Heart left ventricle (tissue), 16 donors: ENCODE measurements at regions not wholly inside any gene's neighbourhood (a gene's known extent, or its start where the extent isn't known, plus 50 kb on each side); places are given as distances from the start of the nearest gene placed in this dataset.
"Not testable (repeated sequence)": the region's sequence is repeated elsewhere in the genome, so short reads cannot be mapped to it uniquely, and the experiment has no call there.

Experiments used
- ATAC-seq, 4 donors: fragments of 200-7000 bp; cut with Tn5 transposase; one replicate each; pipeline ENCODE4 v1.9.1; 2020 to 2022; ENCODE audit warnings: moderate library complexity in 4 of 4, mild to moderate bottlenecking in 3 of 4, moderate number of reproducible peaks in 1 of 4
- DNase-seq, 5 donors: peaks; one replicate each; pipeline ENCODE4 v3.0.0-alpha.2; 2020
- H3K27ac ChIP-seq, 12 donors: fragments of 200-600 bp; sonication (generic) in 4 of 12; one replicate each; pipeline versions ENCODE4 v1.5.0 to v1.8.0; 2016 to 2022; ENCODE audit warnings: mild to moderate bottlenecking in 2 of 12
- H3K27me3 ChIP-seq, 9 donors: fragments of 200-600 bp; sonication (generic) in 2 of 9; one replicate each; pipeline versions ENCODE4 v1.5.1 to v1.8.0; 2016 to 2022; ENCODE audit warnings: mild to moderate bottlenecking in 3 of 9
- H3K36me3 ChIP-seq, 9 donors: fragments of 200-600 bp; sonication (generic) in 2 of 9; one replicate each; pipeline versions ENCODE4 v1.5.0 to v1.8.0; 2018 to 2022; ENCODE audit warnings: mild to moderate bottlenecking in 2 of 9
- H3K4me1 ChIP-seq, 12 donors: fragments of 200-600 bp; sonication (generic) in 4 of 12; one replicate each; pipeline versions ENCODE4 v1.5.0 to v1.8.0; 2016 to 2022; ENCODE audit warnings: mild to moderate bottlenecking in 3 of 12
- H3K4me3 ChIP-seq, 12 donors: fragments of 200-600 bp; sonication (generic) in 4 of 12; one replicate each; pipeline versions ENCODE4 v1.5.0 to v1.8.0; 2017 to 2022; ENCODE audit warnings: mild to moderate bottlenecking in 9 of 12, moderate library complexity in 4 of 12
- H3K9me3 ChIP-seq, 12 donors: fragments of 200-600 bp; sonication (generic) in 4 of 12; one replicate each; pipeline versions ENCODE4 v1.5.0 to v1.8.0; 2016 to 2022; ENCODE audit warnings: mild to moderate bottlenecking in 1 of 12
- POLR2A ChIP-seq, 2 donors: fragments of 450-650 bp; IDR thresholded peaks; one replicate each; pipeline ENCODE4 v1.6.1; 2017; ENCODE audit warnings: antibody characterized with exemption in 2 of 2, mild to moderate bottlenecking in 2 of 2, moderate library complexity in 2 of 2
- WGBS, 4 donors: extraction: QIAGEN DNeasy Blood & Tissue Kit in 2 of 4; methylation state at CpG; one replicate each; pipeline versions ENCODE4 v1.1.5 to v1.1.7; 2013 to 2018; 5-methylcytosine and 5-hydroxymethylcytosine counted together
- intact Hi-C, 10 donors: fragments of 100-400 bp; cut with DNase I; formaldehyde crosslinking; loops; one replicate each; pipeline versions ENCODE4 v1.11.1 to v1.14.2; 2022
- TF ChIP-seq, protein P1 (sequence below), 12 donors: fragments of 200-600 bp; sonication (generic) in 4 of 12; IDR thresholded peaks; one replicate each; pipeline versions ENCODE4 v1.5.0 to v1.8.0; 2018 to 2022; ENCODE audit warnings: antibody characterized with exemption in 12 of 12, mild to moderate bottlenecking in 5 of 12
- donor health status: ischemic (EF 13 %, LVEDD 7.1; RV severe dilation, severe dysfunction).
- donor health status: healthy with polysubstance abuse.
- donor health status: DM: no; HTN: yes; CAD: no.
- donor health status: DM: no; HTN: no; CAD: no.
- donor health status: ischemic (EF 25% LVEDD 6.9; RV normal size, moderate dysfunction).
- donor health status: ischemic (EF 25% LVEDD 5.7; RV mildly dilated, moderate dysfunction).
- donor health status: healthy.
- donor health status: DM: yes; HTN: yes; CAD: no.
- donor health status: ischemic (EF 35%, LVEDD 5.7; RV mildly dilated, moderate dysfunction).
- donor health status: nonischemic (EF 11% LVEDD 7.7; RV severe dilation, severe dysfunction).
- donor health status: DM: yes; HTN: yes; CAD: no.
- donor health status: PGD.
- donor health status: ischemic (EF 29% LVEDD 5.4; RV normal size, mild dysfunction).
- donor health status: nonischemic (EF 23%, LVEDD 6.1; RV moderate dilation, normal function).

DNA sequence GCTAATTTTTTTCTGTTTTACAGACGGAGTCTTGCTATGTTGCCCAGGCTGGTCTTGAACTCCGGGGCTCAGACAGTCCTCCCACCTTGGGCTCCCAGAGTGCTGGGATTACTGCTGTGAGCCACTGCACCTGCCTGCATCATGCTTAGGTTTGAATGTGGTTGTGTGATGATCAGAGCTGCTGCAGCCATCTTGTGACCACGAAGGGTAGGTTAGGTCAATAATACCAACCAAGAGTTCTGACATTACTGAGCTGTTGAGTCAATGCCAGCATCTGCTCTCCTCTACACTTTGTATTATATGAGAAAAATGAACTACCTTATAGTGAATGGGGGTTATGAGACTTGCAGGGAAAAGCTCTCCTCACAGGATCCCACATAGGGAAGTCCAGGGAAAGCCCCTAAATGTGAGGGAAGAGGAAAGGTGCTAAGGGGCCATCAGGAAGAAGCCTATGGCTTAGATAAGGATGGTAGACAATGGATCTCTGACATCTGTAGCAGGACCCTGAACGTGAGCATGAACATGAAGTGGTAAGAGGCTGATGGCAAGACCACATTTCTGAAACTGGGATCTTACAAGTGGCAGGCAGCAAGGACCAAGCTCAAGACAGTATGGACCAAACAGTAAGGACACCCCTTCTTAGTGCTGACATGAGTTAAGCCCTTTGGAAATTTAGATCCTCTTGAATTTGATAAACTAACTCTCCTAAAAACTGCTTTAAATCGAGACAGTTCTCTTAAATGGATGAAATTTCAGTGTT lies 75.7 kb upstream of the ZNF169 start:
- ATAC-seq (peak in 1 of 4 donors; percentile 14), DNase-seq (no peak)
- 77 to 91% (median 89%) methylated on average over 5 of the region's 5 CpGs for WGBS, 4 donors
- peaks cover 0 to 10% (median 3%) of the 10 kb centered on the region in 12 donors for H3K9me3 ChIP-seq
- H3K27me3 ChIP-seq, result no peaks in the 10 kb centered on the region
- no peak overlapping the region for H3K27ac ChIP-seq
- TF ChIP-seq POLR2A (IDR thresholded peaks at IDR 0.05), result no peak
- TF ChIP-seq, protein P1, sequence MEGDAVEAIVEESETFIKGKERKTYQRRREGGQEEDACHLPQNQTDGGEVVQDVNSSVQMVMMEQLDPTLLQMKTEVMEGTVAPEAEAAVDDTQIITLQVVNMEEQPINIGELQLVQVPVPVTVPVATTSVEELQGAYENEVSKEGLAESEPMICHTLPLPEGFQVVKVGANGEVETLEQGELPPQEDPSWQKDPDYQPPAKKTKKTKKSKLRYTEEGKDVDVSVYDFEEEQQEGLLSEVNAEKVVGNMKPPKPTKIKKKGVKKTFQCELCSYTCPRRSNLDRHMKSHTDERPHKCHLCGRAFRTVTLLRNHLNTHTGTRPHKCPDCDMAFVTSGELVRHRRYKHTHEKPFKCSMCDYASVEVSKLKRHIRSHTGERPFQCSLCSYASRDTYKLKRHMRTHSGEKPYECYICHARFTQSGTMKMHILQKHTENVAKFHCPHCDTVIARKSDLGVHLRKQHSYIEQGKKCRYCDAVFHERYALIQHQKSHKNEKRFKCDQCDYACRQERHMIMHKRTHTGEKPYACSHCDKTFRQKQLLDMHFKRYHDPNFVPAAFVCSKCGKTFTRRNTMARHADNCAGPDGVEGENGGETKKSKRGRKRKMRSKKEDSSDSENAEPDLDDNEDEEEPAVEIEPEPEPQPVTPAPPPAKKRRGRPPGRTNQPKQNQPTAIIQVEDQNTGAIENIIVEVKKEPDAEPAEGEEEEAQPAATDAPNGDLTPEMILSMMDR (IDR thresholded peaks at IDR 0.05), result no peak
- peaks cover 0 to 42% (median 27%) of the 10 kb centered on the region in 9 donors for H3K36me3 ChIP-seq
- intact Hi-C loops, result loop anchor here in 1 of 10 donors (5.0 kb wide), 1 partner anchor 46 kb away; no protein-coding TSS in a partner anchor
- peaks cover 0 to 40% (median 22%) of the 10 kb centered on the region in 12 donors for H3K4me1 ChIP-seq
- no peak overlapping the region for H3K4me3 ChIP-seq

DNA sequence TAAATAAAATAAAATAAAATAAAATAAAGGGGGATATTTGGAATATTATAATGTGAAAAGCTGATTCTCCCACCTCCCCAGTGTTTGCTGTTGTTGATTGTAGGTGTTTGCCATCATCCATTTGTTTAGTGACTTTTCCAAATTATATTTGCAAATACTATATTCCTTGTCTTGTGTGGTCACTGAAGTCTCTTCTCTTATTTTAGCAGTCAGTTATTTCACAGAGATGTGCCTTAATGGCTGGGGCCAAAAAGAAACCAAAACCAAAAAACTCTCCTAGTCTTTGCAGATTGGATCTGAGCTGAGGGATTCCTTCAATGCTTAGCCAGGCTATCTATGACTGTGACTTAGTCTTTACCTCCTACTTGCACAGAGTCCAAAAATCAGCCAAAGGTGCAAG lies 70.9 kb upstream of the ZNF169 start:
- no peak for TF ChIP-seq POLR2A (IDR thresholded peaks at IDR 0.05)
- TF ChIP-seq, protein P1 (IDR thresholded peaks at IDR 0.05), result no peak
- Histone ChIP-seq H3K4me3 (no peak overlapping the region), H3K27me3 (no peaks in the 10 kb centered on the region), H3K4me1 (peaks cover 0 to 2% (median 0%) of the 10 kb centered on the region in 12 donors), H3K9me3 (peaks cover 0 to 26% (median 8%) of the 10 kb centered on the region in 12 donors), H3K36me3 (peaks cover 0 to 27% (median 12%) of the 10 kb centered on the region in 9 donors), H3K27ac (no peak overlapping the region)
- intact Hi-C loops, result no loop called here
- no peak for ATAC-seq
- DNase-seq, result no peak

DNA sequence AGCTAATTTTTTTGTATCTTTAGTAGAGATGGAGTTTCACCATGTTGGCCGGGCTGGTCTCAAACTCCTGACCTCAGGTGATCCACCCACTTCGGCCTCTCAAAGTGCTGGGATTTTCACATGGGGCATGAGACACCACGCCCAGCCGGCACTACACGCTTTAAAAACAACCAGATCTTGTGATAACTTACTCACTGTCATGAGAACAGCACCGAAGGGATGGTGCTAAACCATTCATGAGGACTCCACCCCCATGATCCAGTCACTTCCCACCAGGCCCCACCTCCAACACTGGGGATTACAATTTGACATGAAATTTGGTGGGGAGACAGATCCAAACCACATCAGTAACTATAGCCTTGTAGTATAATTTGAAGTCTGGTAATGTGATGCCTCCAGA lies 67.4 kb upstream of the ZNF169 start:
- H3K27ac ChIP-seq, H3K4me3 ChIP-seq, intact Hi-C loops, H3K4me1 ChIP-seq, ATAC-seq, DNase-seq, H3K27me3 ChIP-seq: not testable (repeated sequence)
- 89 to 99% (median 98%) methylated on average over 6 of the region's 6 CpGs for WGBS, 4 donors
- H3K36me3 ChIP-seq, result peaks cover 0 to 25% (median 0%) of the 10 kb centered on the region in 9 donors
- H3K9me3 ChIP-seq, result peaks cover 0 to 52% (median 26%) of the 10 kb centered on the region in 12 donors

DNA sequence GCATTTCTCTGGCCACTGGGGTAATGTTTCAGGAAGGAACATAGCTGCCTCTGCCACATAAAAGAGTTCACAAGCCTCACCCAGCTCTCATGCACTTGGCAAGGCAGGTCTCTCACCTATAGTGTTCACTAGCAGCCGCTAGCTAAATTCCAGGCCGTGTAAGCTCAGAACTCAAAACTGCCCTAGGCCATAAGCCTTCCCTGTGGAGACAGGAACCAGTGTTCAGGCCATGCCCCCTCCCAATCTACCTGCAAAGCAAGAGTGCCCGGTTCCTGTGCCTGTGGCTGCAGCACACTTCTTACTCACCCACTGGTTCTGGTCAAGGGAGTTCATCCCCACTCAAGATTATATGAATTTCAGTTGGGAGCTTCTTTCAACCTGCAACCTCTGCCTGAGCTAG lies 60.7 kb upstream of the ZNF169 start:
- intact Hi-C loops, result no loop called here
- no peak for DNase-seq
- Histone ChIP-seq H3K4me1 (peaks cover 0 to 4% (median 0%) of the 10 kb centered on the region in 12 donors), H3K9me3 (peaks cover 0 to 33% (median 13%) of the 10 kb centered on the region in 12 donors), H3K27me3 (no peaks in the 10 kb centered on the region), H3K27ac (no peak overlapping the region), H3K4me3 (no peak overlapping the region), H3K36me3 (peaks cover 0 to 17% (median 6%) of the 10 kb centered on the region in 9 donors)
- WGBS, 4 donors, result 95 to 100% (median 98%) methylated on average over 3 of the region's 3 CpGs
- no peak for ATAC-seq
- no peak for TF ChIP-seq POLR2A (IDR thresholded peaks at IDR 0.05)
- TF ChIP-seq, protein P1 (IDR thresholded peaks at IDR 0.05), result no peak
